ENCODE measurements at regions not wholly inside any gene's neighbourhood (a gene's known extent, or its start where the extent isn't known, plus 50 kb on each side); places are given as distances from the start of the nearest gene placed in this dataset.

DNA sequence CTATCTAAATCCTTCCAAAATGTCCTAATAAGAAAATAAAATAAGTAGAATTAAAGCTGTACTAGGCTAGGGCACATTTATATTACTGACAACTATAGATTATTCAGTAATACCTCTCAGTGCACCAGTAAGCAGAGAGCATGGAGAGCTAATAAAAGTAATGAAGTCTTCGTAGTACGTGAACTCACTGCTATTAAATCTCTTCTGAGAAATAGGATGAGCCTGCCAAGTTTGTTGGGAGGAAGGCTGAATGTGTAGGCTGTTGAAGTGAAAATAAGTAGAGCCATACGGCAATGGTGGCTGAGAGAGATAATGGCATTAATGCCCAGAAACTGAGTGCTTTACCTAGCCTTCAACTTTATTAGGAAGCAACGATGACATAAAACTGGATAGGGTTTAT is 73.9 kb upstream of the NR5A2 start:
- Histone ChIP-seq H3K36me3 (ENCODE audit: low read depth) (no peaks in the 10 kb centered on the region), H3K4me1 (ENCODE audit: insufficient read depth, poor library complexity, severe bottlenecking) (peaks cover 7% of the 10 kb centered on the region), H3K4me3 (ENCODE audit: severe bottlenecking) (no peak overlapping the region), H3K27ac (ENCODE audit: poor library complexity, severe bottlenecking) (no peak overlapping the region), H3K9me3 (ENCODE audit: severe bottlenecking) (no peaks in the 10 kb centered on the region), H3K27me3 (ENCODE audit: insufficient read depth, poor library complexity, severe bottlenecking) (no peaks in the 10 kb centered on the region)
- TF ChIP-seq, protein P1, sequence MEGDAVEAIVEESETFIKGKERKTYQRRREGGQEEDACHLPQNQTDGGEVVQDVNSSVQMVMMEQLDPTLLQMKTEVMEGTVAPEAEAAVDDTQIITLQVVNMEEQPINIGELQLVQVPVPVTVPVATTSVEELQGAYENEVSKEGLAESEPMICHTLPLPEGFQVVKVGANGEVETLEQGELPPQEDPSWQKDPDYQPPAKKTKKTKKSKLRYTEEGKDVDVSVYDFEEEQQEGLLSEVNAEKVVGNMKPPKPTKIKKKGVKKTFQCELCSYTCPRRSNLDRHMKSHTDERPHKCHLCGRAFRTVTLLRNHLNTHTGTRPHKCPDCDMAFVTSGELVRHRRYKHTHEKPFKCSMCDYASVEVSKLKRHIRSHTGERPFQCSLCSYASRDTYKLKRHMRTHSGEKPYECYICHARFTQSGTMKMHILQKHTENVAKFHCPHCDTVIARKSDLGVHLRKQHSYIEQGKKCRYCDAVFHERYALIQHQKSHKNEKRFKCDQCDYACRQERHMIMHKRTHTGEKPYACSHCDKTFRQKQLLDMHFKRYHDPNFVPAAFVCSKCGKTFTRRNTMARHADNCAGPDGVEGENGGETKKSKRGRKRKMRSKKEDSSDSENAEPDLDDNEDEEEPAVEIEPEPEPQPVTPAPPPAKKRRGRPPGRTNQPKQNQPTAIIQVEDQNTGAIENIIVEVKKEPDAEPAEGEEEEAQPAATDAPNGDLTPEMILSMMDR (IDR thresholded peaks at IDR 0.05; ENCODE audit: poor library complexity, severe bottlenecking) = no peak
- ATAC-seq (ENCODE audit: low read depth) (no peak), DNase-seq (ENCODE audit: low spot score) (no peak)

DNA sequence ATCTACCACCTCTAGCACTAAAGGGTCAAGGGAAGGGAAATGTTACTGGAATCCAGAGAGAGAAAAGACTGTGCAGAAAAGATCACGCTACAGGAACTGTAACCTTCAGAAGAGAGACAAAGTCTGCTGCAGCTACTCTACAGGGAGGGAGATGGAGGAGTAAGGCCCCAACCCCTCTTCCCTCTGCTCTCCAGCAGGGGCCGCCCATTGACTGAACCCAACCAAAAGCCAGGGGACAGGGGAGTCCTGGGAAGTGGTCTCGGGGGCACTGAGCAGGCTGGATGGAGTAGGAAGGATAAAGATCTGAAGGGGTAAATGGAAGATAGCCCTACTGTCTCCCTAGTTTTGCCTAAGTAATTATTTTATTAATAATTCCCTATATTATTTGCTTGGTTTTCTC is 72.8 kb upstream of the NR5A2 start:
- Histone ChIP-seq H3K9me3 (ENCODE audit: severe bottlenecking) (no peaks in the 10 kb centered on the region), H3K4me3 (ENCODE audit: severe bottlenecking) (no peak overlapping the region), H3K27me3 (ENCODE audit: insufficient read depth, poor library complexity, severe bottlenecking) (no peaks in the 10 kb centered on the region), H3K36me3 (ENCODE audit: low read depth) (no peaks in the 10 kb centered on the region), H3K4me1 (ENCODE audit: insufficient read depth, poor library complexity, severe bottlenecking) (no peaks in the 10 kb centered on the region), H3K27ac (ENCODE audit: poor library complexity, severe bottlenecking) (no peak overlapping the region)
- ATAC-seq (ENCODE audit: low read depth) (no peak), DNase-seq (ENCODE audit: low spot score) (no peak)
- TF ChIP-seq, protein P1 (IDR thresholded peaks at IDR 0.05; ENCODE audit: poor library complexity, severe bottlenecking) = peak; percentile 21

DNA sequence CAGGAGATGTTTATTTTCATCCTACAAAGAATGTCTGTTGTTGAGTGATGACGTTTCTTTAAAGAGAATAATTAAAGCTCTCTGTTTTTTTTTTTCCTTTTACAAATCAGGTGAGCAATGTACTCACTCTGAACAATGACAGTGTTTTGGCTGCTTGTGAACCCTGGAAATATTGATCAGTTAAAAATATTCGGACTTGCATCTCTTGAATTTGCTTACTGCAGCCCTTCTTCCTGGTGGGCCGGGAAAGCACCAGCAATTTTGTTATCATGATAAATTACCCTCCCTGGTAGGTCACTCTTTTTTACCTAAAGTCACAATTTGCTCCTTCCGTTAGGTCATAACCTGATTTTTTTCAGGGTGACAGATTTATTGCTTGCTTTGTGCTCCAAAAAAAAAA is 72.3 kb upstream of the NR5A2 start:
- Histone ChIP-seq H3K4me3 (ENCODE audit: severe bottlenecking) (no peak overlapping the region), H3K4me1 (ENCODE audit: insufficient read depth, poor library complexity, severe bottlenecking) (no peaks in the 10 kb centered on the region)

DNA sequence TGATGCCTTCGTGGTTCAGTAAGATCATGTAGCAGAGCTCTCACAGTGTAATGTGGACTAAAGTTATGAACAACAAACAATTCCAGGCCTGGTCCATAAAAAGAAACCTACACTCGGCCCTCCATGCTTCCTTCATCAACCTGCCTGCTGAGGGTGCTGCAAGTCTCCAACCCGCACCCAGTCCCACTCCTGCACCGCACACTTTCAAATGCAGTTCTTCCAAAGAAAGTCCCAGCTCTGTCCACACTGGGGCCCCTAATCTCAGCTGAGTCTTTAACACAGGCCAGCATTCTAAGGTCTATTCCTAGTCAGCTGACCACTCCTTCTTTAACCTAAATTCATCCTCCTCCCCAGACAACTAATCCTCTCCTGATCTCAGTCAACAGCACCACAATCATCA is 71.5 kb upstream of the NR5A2 start:
- no peak overlapping the region for H3K27ac ChIP-seq (ENCODE audit: poor library complexity, severe bottlenecking)
- no peaks in the 10 kb centered on the region for H3K9me3 ChIP-seq (ENCODE audit: severe bottlenecking)
- ATAC-seq (ENCODE audit: low read depth) = no peak
- H3K4me1 ChIP-seq (ENCODE audit: insufficient read depth, poor library complexity, severe bottlenecking) = no peaks in the 10 kb centered on the region
- TF ChIP-seq, protein P1 (IDR thresholded peaks at IDR 0.05; ENCODE audit: poor library complexity, severe bottlenecking) = no peak
- H3K4me3 ChIP-seq (ENCODE audit: severe bottlenecking) = no peak overlapping the region
- no peaks in the 10 kb centered on the region for H3K27me3 ChIP-seq (ENCODE audit: insufficient read depth, poor library complexity, severe bottlenecking)
- DNase-seq (ENCODE audit: low spot score) = no peak
- H3K36me3 ChIP-seq (ENCODE audit: low read depth) = no peaks in the 10 kb centered on the region

More for the DNA sequence above, 72.3 kb upstream of the NR5A2 start:
- DNase-seq (ENCODE audit: low spot score) (no peak), ATAC-seq (ENCODE audit: low read depth) (no peak)
- H3K27ac ChIP-seq (ENCODE audit: poor library complexity, severe bottlenecking) = no peak overlapping the region
- TF ChIP-seq, protein P1 (IDR thresholded peaks at IDR 0.05; ENCODE audit: poor library complexity, severe bottlenecking) = no peak
- no peaks in the 10 kb centered on the region for H3K36me3 ChIP-seq (ENCODE audit: low read depth)
- H3K9me3 ChIP-seq (ENCODE audit: severe bottlenecking) = no peaks in the 10 kb centered on the region
- no peaks in the 10 kb centered on the region for H3K27me3 ChIP-seq (ENCODE audit: insufficient read depth, poor library complexity, severe bottlenecking)

DNA sequence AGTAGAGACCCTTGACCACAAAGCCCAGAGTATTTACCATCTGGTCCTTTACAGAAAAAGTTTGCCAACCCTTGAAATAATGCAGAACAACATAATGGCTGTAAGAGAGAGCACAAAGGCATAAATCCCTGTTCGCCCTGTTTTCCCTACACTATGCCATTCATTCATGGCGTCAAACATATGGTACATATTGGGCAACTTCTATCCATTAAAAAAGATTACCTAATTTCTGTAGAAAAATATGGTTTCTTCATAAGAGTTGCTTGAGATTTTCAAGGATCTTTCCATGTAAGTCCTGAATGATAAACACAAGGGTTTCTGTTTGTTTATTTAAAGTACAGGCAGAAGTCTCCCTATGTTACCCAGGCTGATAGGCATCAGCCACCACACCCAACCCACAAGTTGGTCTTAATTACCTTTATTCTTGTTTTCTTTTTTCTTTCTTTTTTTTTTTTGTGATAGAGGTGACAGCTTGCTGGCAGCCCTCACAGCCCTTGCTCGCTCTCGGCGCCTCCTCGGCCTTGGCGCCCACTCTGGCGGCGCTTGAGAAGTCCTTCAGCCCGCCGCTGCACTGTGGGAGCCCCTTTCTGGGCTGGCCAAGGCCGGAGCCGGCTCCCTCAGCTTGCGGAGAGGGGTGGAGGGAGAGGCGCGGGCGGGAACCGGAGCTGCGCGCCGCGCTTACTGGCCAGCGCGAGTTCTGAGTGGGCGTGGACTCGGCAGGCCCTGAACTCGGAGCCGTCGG is 68.3 kb upstream of the NR5A2 start:
- no peaks in the 10 kb centered on the region for H3K9me3 ChIP-seq (ENCODE audit: severe bottlenecking)
- no peak overlapping the region for H3K4me3 ChIP-seq (ENCODE audit: severe bottlenecking)
- no peaks in the 10 kb centered on the region for H3K4me1 ChIP-seq (ENCODE audit: insufficient read depth, poor library complexity, severe bottlenecking)
- DNase-seq (ENCODE audit: low spot score) (no peak), ATAC-seq (ENCODE audit: low read depth) (no peak)
- no peaks in the 10 kb centered on the region for H3K36me3 ChIP-seq (ENCODE audit: low read depth)
- no peak overlapping the region for H3K27ac ChIP-seq (ENCODE audit: poor library complexity, severe bottlenecking)
- TF ChIP-seq, protein P1 (IDR thresholded peaks at IDR 0.05; ENCODE audit: poor library complexity, severe bottlenecking) = no peak
- no peaks in the 10 kb centered on the region for H3K27me3 ChIP-seq (ENCODE audit: insufficient read depth, poor library complexity, severe bottlenecking)
